HG02938 (cell line): ENCODE measurements at regions not wholly inside any gene's neighbourhood (a gene's known extent, or its start where the extent isn't known, plus 50 kb on each side); places are given as distances from the start of the nearest gene placed in this dataset.
"Not testable (repeated sequence)": the region's sequence is repeated elsewhere in the genome, so short reads cannot be mapped to it uniquely, and the experiment has no call there.

ENCODE experiments used
- ATAC-seq: cut with Tn5 transposase; IDR thresholded peaks from one replicate; pipeline ENCODE4 v1.9.1; 2021; ENCODE audit warnings: mild to moderate bottlenecking, moderate library complexity; ENCODE audit not compliant: unreplicated experiment

GRCh38 chr2:83901317-83901716 lies 557.8 kb downstream of the SUCLG1 start:
- ATAC-seq = no peak

- no peak for ATAC-seq
Measured at GRCh38 chr2:83900862-83901261, 558.2 kb downstream of the SUCLG1 start.

- no peak for ATAC-seq
Measured at GRCh38 chr2:83899271-83899670, 559.8 kb downstream of the SUCLG1 start.

- ATAC-seq = no peak
Measured at GRCh38 chr2:83894976-83895375, 564.1 kb downstream of the SUCLG1 start.

- ATAC-seq = no peak
Measured at GRCh38 chr2:83887757-83888156, 571.3 kb downstream of the SUCLG1 start.

- no peak for ATAC-seq
Measured at GRCh38 chr2:83879127-83879526, 580.0 kb downstream of the SUCLG1 start.

GRCh38 chr2:83877261-83877660 lies 581.8 kb downstream of the SUCLG1 start:
- not testable (repeated sequence) for ATAC-seq

GRCh38 chr2:83874712-83875430 lies 584.2 kb downstream of the SUCLG1 start:
- ATAC-seq = no peak

- no peak for ATAC-seq
Measured at GRCh38 chr2:83874066-83874465, 585.0 kb downstream of the SUCLG1 start.

GRCh38 chr2:83873110-83873509 lies 586.0 kb downstream of the SUCLG1 start:
- no peak for ATAC-seq

- ATAC-seq = no peak
Measured at GRCh38 chr2:83866211-83866610, 592.9 kb downstream of the SUCLG1 start.

GRCh38 chr2:83862600-83862999 lies 596.5 kb downstream of the SUCLG1 start:
- no peak for ATAC-seq

GRCh38 chr2:83860320-83860719 lies 598.8 kb downstream of the SUCLG1 start:
- ATAC-seq = no peak

GRCh38 chr2:83859553-83859952 lies 599.5 kb downstream of the SUCLG1 start:
- ATAC-seq = no peak

- ATAC-seq = no peak
Measured at GRCh38 chr2:83851066-83851465, 608.0 kb downstream of the SUCLG1 start.

- ATAC-seq = no peak
Measured at GRCh38 chr2:83850071-83850725, 608.9 kb downstream of the SUCLG1 start.

GRCh38 chr2:83844490-83844889 lies 614.6 kb downstream of the SUCLG1 start:
- ATAC-seq = no peak

- ATAC-seq = no peak
Measured at GRCh38 chr2:83842421-83842820, 616.7 kb downstream of the SUCLG1 start.

- ATAC-seq = no peak
Measured at GRCh38 chr2:83837823-83838222, 621.3 kb downstream of the SUCLG1 start.

GRCh38 chr2:83827618-83828017 lies 631.5 kb downstream of the SUCLG1 start:
- no peak for ATAC-seq

GRCh38 chr2:83826577-83826976 lies 632.5 kb downstream of the SUCLG1 start:
- ATAC-seq = no peak

- no peak for ATAC-seq
Measured at GRCh38 chr2:83823229-83823628, 635.9 kb downstream of the SUCLG1 start.

- no peak for ATAC-seq
Measured at GRCh38 chr2:83817511-83817910, 641.6 kb downstream of the SUCLG1 start.
